ENCODE measurements at regions not wholly inside any gene's neighbourhood (a gene's known extent, or its start where the extent isn't known, plus 50 kb on each side); places are given as distances from the start of the nearest gene placed in this dataset.
"Not testable (repeated sequence)": the region's sequence is repeated elsewhere in the genome, so short reads cannot be mapped to it uniquely, and the experiment has no call there.

DNA sequence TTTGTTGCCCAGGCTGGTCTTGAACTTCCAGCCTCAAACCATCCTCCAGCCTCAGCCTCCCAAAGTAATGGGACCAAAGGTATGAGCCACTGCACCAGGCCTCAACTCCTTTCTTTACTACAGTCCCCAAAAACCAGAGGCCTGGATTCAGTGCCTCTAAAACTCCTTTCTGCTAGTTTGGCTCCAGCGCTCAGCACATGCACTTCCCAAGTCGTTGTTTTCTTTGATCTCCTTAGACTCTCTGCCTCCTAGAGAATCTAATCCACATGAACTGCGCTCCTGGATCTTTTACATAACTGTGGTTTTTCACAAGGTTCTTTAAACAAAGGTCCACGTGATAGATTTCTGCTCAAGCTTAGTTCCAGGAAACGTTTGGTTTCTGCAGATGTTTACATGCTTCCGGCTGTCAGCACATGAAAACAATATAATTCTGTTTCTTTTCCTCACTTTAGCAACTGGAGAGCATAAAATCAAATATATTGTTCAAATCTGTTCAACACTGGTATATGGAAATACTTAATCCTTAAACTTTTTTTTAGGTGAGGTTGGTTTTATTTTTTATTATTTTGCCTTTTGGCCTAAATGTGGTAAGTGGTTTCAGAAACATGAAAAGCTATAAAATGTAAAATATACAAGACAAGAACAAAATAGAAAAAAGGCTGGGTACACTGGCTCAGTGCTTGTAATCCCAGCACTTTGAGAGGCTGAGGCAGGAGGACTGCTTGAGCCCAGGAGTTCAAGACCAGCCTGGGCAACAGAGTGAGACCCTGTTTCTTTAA is 270.5 kb upstream of the MKLN1 start:
- no peak for DNase-seq (ENCODE audit: extremely low spot score)
- H3K27me3 ChIP-seq = no peaks in the 10 kb centered on the region
- H3K9me3 ChIP-seq = no peaks in the 10 kb centered on the region
- intact Hi-C loops (cut with DNase I) = no loop called here
- H3K4me3 ChIP-seq = no peak overlapping the region
- 13% methylated on average over 6 of the region's 6 CpGs for WGBS
- H3K36me3 ChIP-seq = peaks cover 0 to 8% (median 3%) of the 10 kb centered on the region in 4 donors
- peaks cover 67 to 85% (median 80%) of the 10 kb centered on the region in 4 donors for H3K4me1 ChIP-seq
- H3K27ac ChIP-seq (replicated peaks in 1 of 4) = peak overlapping the region; percentile 61 to 74 (median 70)
- TF ChIP-seq EP300 (IDR thresholded peaks at IDR 0.05) (no peak), POLR2A (IDR thresholded peaks at IDR 0.05; ENCODE audit: low read depth) (no peak), POLR2AphosphoS5 (IDR thresholded peaks at IDR 0.05) (peak; percentile 16 to 51)
- TF ChIP-seq, protein P1, sequence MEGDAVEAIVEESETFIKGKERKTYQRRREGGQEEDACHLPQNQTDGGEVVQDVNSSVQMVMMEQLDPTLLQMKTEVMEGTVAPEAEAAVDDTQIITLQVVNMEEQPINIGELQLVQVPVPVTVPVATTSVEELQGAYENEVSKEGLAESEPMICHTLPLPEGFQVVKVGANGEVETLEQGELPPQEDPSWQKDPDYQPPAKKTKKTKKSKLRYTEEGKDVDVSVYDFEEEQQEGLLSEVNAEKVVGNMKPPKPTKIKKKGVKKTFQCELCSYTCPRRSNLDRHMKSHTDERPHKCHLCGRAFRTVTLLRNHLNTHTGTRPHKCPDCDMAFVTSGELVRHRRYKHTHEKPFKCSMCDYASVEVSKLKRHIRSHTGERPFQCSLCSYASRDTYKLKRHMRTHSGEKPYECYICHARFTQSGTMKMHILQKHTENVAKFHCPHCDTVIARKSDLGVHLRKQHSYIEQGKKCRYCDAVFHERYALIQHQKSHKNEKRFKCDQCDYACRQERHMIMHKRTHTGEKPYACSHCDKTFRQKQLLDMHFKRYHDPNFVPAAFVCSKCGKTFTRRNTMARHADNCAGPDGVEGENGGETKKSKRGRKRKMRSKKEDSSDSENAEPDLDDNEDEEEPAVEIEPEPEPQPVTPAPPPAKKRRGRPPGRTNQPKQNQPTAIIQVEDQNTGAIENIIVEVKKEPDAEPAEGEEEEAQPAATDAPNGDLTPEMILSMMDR (IDR thresholded peaks at IDR 0.05) = no peak

DNA sequence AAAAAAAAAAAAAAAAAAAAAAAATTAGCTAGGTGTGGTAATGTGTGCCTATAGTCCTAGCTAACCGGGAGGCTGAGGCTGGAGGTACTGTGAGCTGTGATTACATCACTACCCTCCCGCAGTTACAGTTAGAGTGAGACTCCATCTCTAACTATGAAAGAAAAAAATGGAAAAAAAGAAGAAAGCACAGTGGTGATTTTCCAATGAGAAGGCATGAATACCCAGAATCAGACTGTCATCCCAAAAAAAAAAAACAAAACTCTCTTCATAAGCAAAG is 269.9 kb upstream of the MKLN1 start:
- Histone ChIP-seq H3K9me3 (no peaks in the 10 kb centered on the region), H3K27ac (replicated peaks in 1 of 4) (peak overlapping the region; percentile 61 to 74 (median 70)), H3K36me3 (peaks cover 0 to 8% (median 3%) of the 10 kb centered on the region in 4 donors), H3K4me3 (no peak overlapping the region), H3K4me1 (peaks cover 64 to 82% (median 76%) of the 10 kb centered on the region in 4 donors), H3K27me3 (no peaks in the 10 kb centered on the region)
- TF ChIP-seq POLR2AphosphoS5 (IDR thresholded peaks at IDR 0.05) (no peak), POLR2A (IDR thresholded peaks at IDR 0.05; ENCODE audit: low read depth) (no peak), EP300 (IDR thresholded peaks at IDR 0.05) (no peak)
- TF ChIP-seq, protein P1 (IDR thresholded peaks at IDR 0.05) = no peak
- intact Hi-C loops (cut with DNase I) = no loop called here
- DNase-seq (ENCODE audit: extremely low spot score) = no peak
- WGBS = 47% methylated on average over 2 of the region's 2 CpGs

DNA sequence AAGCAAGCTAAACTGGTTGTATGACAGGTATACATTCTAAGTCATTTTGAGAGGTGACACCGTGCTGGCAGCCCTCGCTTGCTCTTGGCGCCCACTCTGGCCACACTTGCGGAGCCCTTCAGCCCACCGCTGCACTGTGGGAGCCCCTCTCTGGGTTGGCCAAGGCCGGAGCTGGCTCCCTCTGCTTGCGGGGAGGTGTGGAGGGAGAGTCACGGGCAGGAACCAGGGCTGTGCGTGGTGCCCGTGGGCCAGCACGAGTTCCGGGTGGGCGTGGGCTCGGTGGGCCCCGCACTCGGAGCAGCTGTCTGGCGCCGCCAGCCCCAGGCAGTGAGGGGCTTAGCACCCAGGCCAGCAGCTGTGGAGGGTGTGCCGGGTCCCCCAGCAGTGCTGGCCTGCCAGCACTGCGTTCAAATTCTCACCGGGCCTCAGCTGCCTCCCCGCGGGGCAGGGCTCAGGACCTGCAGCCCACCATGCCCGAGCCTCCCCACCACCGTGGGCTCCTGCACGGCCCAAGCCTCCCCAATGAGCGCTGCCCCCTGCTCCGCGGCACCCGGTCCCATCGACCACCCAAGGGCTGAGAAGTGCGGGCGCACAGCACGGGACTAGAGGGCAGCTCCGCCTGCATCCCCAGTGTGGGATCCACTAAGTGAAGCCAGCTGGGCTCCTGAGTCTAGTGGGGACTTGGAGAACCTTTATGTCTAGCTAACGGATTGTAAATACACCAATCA is 269.0 kb upstream of the MKLN1 start:
- 92% methylated on average over 9 of the region's 36 CpGs for whole genome bisulfite sequencing
- H3K4me3 ChIP-seq; H3K36me3 ChIP-seq; DNase-seq (ENCODE audit: extremely low spot score); H3K9me3 ChIP-seq; H3K27me3 ChIP-seq; intact Hi-C loops (cut with DNase I): not testable (repeated sequence)
- peak overlapping the region in 1 of 4 donors; percentile 70 for H3K27ac ChIP-seq (replicated peaks in 1 of 4)
- H3K4me1 ChIP-seq = peaks cover 59 to 80% (median 68%) of the 10 kb centered on the region in 4 donors

DNA sequence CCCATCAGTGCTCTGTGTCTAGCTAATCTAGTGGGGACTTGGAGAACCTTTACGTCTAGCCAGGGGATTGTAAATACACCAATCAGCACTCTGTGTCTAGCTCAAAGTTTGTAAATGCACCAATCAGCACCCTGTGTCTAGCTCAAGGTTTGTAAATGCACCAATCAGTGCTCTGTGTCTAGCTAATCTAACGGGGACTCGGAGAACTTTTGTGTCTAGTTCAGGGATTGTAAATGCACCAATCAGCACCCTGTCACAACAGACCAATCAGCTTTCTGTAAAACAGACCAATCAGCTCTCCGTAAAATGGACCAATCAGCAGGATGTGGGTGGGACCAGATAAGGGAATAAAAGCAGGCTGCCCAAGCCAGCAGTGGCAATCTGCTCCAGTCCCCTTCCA is 268.3 kb upstream of the MKLN1 start:
- H3K9me3 ChIP-seq; H3K36me3 ChIP-seq; DNase-seq (ENCODE audit: extremely low spot score); H3K27me3 ChIP-seq; H3K27ac ChIP-seq (replicated peaks in 1 of 4); H3K4me3 ChIP-seq; intact Hi-C loops (cut with DNase I): not testable (repeated sequence)
- peaks cover 54 to 80% (median 65%) of the 10 kb centered on the region in 4 donors for H3K4me1 ChIP-seq
- 80% methylated on average over 4 of the region's 4 CpGs for whole genome bisulfite sequencing

DNA sequence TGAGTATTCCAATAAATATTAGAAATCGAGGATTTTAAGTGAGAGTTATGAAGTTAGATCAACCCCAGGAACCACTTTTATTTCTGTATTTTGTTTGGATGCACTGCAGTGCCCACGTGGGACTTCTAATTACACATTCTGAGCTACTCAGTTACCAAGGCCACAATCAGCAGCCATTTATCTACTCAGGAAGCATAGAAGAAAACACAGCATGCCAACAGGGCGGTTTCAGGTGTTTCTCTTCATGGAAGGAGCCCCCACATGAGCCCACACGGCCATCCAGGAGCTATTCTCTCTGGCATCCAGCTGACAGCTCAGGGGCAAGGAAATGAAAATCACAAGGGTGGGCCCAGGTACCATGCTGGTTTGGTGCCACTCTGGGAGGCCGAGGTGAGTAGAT is 266.5 kb upstream of the MKLN1 start:
- intact Hi-C loops (cut with DNase I) = no loop called here
- no peak overlapping the region for H3K4me3 ChIP-seq
- DNase-seq (ENCODE audit: extremely low spot score) = no peak
- TF ChIP-seq, protein P1 (IDR thresholded peaks at IDR 0.05) = no peak
- no peak for TF ChIP-seq EP300 (IDR thresholded peaks at IDR 0.05)
- no peak for TF ChIP-seq POLR2A (IDR thresholded peaks at IDR 0.05; ENCODE audit: low read depth)
- no peak for TF ChIP-seq POLR2AphosphoS5 (IDR thresholded peaks at IDR 0.05)
- H3K9me3 ChIP-seq = no peaks in the 10 kb centered on the region
- H3K27ac ChIP-seq (replicated peaks in 1 of 4) = no peak overlapping the region
- peaks cover 39 to 71% (median 58%) of the 10 kb centered on the region in 4 donors for H3K4me1 ChIP-seq
- peaks cover 0 to 8% (median 1%) of the 10 kb centered on the region in 4 donors for H3K36me3 ChIP-seq
- WGBS = 91% methylated on average over 5 of the region's 5 CpGs
- no peaks in the 10 kb centered on the region for H3K27me3 ChIP-seq

Data from esophagus muscularis mucosa (tissue), 4 donors.